ENCODE measurements at regions not wholly inside any gene's neighbourhood (a gene's known extent, or its start where the extent isn't known, plus 50 kb on each side); places are given as distances from the start of the nearest gene placed in this dataset.

GRCh38 chr1:218030846-218031245 lies 254.2 kb upstream of the RRP15 start:
- H3K36me3 ChIP-seq (ENCODE audit: insufficient read depth, low read length): no peaks in the 10 kb centered on the region
- no peak for TF ChIP-seq CTCF (IDR thresholded peaks at IDR 0.05)
- intact Hi-C loops (cut with DNase I, micrococcal nuclease): no loop called here
- Mint-ChIP-seq H3K27ac (no peak overlapping the region), H3K9me3 (no peaks in the 10 kb centered on the region), H3K4me3 (no peak overlapping the region), H3K36me3 (ENCODE audit: low read depth) (no peaks in the 10 kb centered on the region), H3K4me1 (ENCODE audit: low read depth) (no peaks in the 10 kb centered on the region), H3K27me3 (no peaks in the 10 kb centered on the region)
- ATAC-seq (ENCODE audit: poor library complexity): no peak
- no peak overlapping the region for H3K4me3 ChIP-seq (ENCODE audit: low read length)
- ChIA-PET CTCF (no interaction called here), POLR2A (no interaction called here)
- DNase-seq: no peak
- no peaks in the 10 kb centered on the region for H3K4me1 ChIP-seq (ENCODE audit: insufficient read depth, low read length)
- H3K27ac ChIP-seq (ENCODE audit: low read depth in 1 of 2, low read length in 2 of 2): no peak overlapping the region
- H3K9me3 ChIP-seq (ENCODE audit: control insufficient read depth in 1 of 2, insufficient read depth in 1 of 2, low read length in 2 of 2): no peaks in the 10 kb centered on the region
- H3K27me3 ChIP-seq (ENCODE audit: control insufficient read depth in 1 of 2, insufficient read depth in 2 of 2, low read length in 2 of 2): no peaks in the 10 kb centered on the region

GRCh38 chr1:218031901-218032300 lies 253.2 kb upstream of the RRP15 start:
- Histone ChIP-seq H3K9me3 (ENCODE audit: control insufficient read depth in 1 of 2, insufficient read depth in 1 of 2, low read length in 2 of 2) (no peaks in the 10 kb centered on the region), H3K4me3 (ENCODE audit: low read length) (no peak overlapping the region), H3K4me1 (ENCODE audit: insufficient read depth, low read length) (no peaks in the 10 kb centered on the region), H3K36me3 (ENCODE audit: insufficient read depth, low read length) (no peaks in the 10 kb centered on the region), H3K27me3 (ENCODE audit: control insufficient read depth in 1 of 2, insufficient read depth in 2 of 2, low read length in 2 of 2) (no peaks in the 10 kb centered on the region), H3K27ac (ENCODE audit: low read depth in 1 of 2, low read length in 2 of 2) (no peak overlapping the region)
- DNase-seq: no peak
- no peak overlapping the region for H3K4me3 Mint-ChIP-seq
- intact Hi-C loops (cut with DNase I, micrococcal nuclease): no loop called here
- ChIA-PET CTCF (no interaction called here), POLR2A (no interaction called here)
- no peak overlapping the region for H3K27ac Mint-ChIP-seq
- no peaks in the 10 kb centered on the region for H3K36me3 Mint-ChIP-seq (ENCODE audit: low read depth)
- H3K27me3 Mint-ChIP-seq: no peaks in the 10 kb centered on the region
- no peak for ATAC-seq (ENCODE audit: poor library complexity)
- peaks cover 2% of the 10 kb centered on the region for H3K9me3 Mint-ChIP-seq
- TF ChIP-seq CTCF (IDR thresholded peaks at IDR 0.05): no peak
- H3K4me1 Mint-ChIP-seq (ENCODE audit: low read depth): no peaks in the 10 kb centered on the region

- Mint-ChIP-seq H3K9me3 (peaks cover 2% of the 10 kb centered on the region), H3K27ac (no peak overlapping the region), H3K36me3 (ENCODE audit: low read depth) (no peaks in the 10 kb centered on the region), H3K4me3 (no peak overlapping the region), H3K4me1 (ENCODE audit: low read depth) (no peaks in the 10 kb centered on the region), H3K27me3 (no peaks in the 10 kb centered on the region)
- TF ChIP-seq CTCF (IDR thresholded peaks at IDR 0.05): no peak
- intact Hi-C loops (cut with DNase I, micrococcal nuclease): no loop called here
- H3K27me3 ChIP-seq (ENCODE audit: control insufficient read depth in 1 of 2, insufficient read depth in 2 of 2, low read length in 2 of 2): no peaks in the 10 kb centered on the region
- H3K27ac ChIP-seq (ENCODE audit: low read depth in 1 of 2, low read length in 2 of 2): no peak overlapping the region
- H3K36me3 ChIP-seq (ENCODE audit: insufficient read depth, low read length): no peaks in the 10 kb centered on the region
- CTCF ChIA-PET: no interaction called here
- POLR2A ChIA-PET: no interaction called here
- no peak overlapping the region for H3K4me3 ChIP-seq (ENCODE audit: low read length)
- H3K4me1 ChIP-seq (ENCODE audit: insufficient read depth, low read length): no peaks in the 10 kb centered on the region
- no peak for DNase-seq
- no peak for ATAC-seq (ENCODE audit: poor library complexity)
- no peaks in the 10 kb centered on the region for H3K9me3 ChIP-seq (ENCODE audit: control insufficient read depth in 1 of 2, insufficient read depth in 1 of 2, low read length in 2 of 2)
Measured at GRCh38 chr1:218034468-218034867, 250.6 kb upstream of the RRP15 start.

Measured in CD4-positive, alpha-beta T cell (primary cell).